ENCODE measurements at regions not wholly inside any gene's neighbourhood (a gene's known extent, or its start where the extent isn't known, plus 50 kb on each side); places are given as distances from the start of the nearest gene placed in this dataset.

- no peak for TF ChIP-seq CTCF (IDR thresholded peaks at IDR 0.05; ENCODE audit: borderline replicate concordance, insufficient read depth, low read depth, low read length)
- no peak overlapping the region for H3K4me3 ChIP-seq (ENCODE audit: low read depth, low read length)
These were observed 249.0 kb downstream of the ZEB2 start for GRCh38 chr2:144270951-144271350.

GRCh38 chr2:144268036-144268678 lies 251.8 kb downstream of the ZEB2 start:
- no peak for TF ChIP-seq CTCF (IDR thresholded peaks at IDR 0.05; ENCODE audit: borderline replicate concordance, insufficient read depth, low read depth, low read length)
- H3K4me3 ChIP-seq (ENCODE audit: low read depth, low read length): no peak overlapping the region

DNA sequence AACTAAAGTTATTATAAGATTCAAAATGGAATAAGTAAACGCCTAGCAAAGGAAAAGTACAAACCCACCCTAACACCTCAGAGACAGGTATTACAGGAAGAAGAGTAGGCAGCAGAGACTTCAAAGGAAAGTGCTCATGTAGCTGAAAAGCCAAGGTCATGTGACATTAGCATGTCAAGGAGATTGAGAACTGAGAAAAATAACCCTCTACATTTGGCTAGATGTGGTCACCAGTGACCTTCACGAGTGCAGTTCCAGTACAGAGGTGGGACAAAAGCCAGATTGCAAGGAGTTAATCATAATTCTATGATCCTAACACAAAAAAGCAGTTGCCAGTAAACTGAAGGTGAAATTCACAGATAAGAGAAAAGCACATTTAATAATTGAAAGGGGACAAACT lies 252.7 kb downstream of the ZEB2 start:
- no peak for TF ChIP-seq CTCF (IDR thresholded peaks at IDR 0.05; ENCODE audit: borderline replicate concordance, insufficient read depth, low read depth, low read length)
- H3K4me3 ChIP-seq (ENCODE audit: low read depth, low read length): no peak overlapping the region

DNA sequence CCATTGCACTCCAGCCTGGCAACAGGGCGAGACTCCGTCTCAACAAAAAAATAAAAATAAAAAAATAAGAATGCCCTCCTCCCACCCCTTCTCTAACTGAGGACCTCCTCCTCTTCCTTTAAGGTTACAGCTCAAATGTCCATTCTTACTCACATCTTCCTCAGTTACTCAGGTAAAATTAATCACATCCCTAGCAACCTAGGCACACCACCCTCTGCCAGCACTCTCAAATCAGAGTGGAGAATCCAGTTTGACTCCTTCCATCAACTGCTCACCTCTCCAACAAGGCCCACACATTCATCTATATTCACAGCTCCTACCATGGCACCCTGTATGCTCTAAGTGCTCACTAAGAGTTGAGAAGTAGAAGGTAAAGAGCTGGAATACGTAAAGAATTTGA lies 254.3 kb downstream of the ZEB2 start:
- TF ChIP-seq CTCF (IDR thresholded peaks at IDR 0.05; ENCODE audit: borderline replicate concordance, insufficient read depth, low read depth, low read length): no peak
- no peak overlapping the region for H3K4me3 ChIP-seq (ENCODE audit: low read depth, low read length)

GRCh38 chr2:144261966-144262365 lies 258.0 kb downstream of the ZEB2 start:
- no peak for TF ChIP-seq CTCF (IDR thresholded peaks at IDR 0.05; ENCODE audit: borderline replicate concordance, insufficient read depth, low read depth, low read length)
- H3K4me3 ChIP-seq (ENCODE audit: low read depth, low read length): no peak overlapping the region

DNA sequence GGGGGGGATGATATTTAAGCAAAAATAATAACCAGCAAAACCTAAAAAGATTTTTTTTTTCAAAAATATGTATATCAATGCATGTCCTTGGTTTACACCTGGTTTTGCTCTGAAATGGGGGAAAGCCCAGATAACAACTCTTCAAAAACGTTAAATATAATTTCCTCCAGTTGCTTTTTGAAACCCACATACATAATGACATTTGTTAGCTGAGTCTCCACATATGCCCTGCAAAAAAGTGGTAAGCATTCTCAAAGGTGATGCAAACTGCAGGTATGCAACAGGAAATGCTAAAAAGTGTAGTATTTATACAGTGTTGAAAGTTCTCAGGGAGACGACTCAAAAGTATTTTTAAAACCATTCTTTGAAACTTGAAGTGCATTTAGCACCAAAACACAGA lies 258.6 kb downstream of the ZEB2 start:
- TF ChIP-seq CTCF (IDR thresholded peaks at IDR 0.05; ENCODE audit: borderline replicate concordance, insufficient read depth, low read depth, low read length): no peak
- H3K4me3 ChIP-seq (ENCODE audit: low read depth, low read length): no peak overlapping the region

- TF ChIP-seq CTCF (IDR thresholded peaks at IDR 0.05; ENCODE audit: borderline replicate concordance, insufficient read depth, low read depth, low read length): no peak
- H3K4me3 ChIP-seq (ENCODE audit: low read depth, low read length): no peak overlapping the region
These were observed 260.6 kb downstream of the ZEB2 start for GRCh38 chr2:144259332-144259731.
